SKM-1 (cell line): ENCODE measurements at regions not wholly inside any gene's neighbourhood (a gene's known extent, or its start where the extent isn't known, plus 50 kb on each side); places are given as distances from the start of the nearest gene placed in this dataset.
"Not testable (repeated sequence)": the region's sequence is repeated elsewhere in the genome, so short reads cannot be mapped to it uniquely, and the experiment has no call there.

Experiments
- DNase-seq: peaks from one replicate; lab custom pipeline; 2025; ENCODE audit not compliant: unreplicated experiment; lab: John Stamatoyannopoulos, UW

GRCh38 chr5:10018201-10019069 lies 231.3 kb downstream of the ATPSCKMT start:
- DNase-seq: no peak

GRCh38 chr5:10017786-10018185 lies 231.9 kb downstream of the ATPSCKMT start:
- DNase-seq: no peak

GRCh38 chr5:10016559-10016958 lies 233.1 kb downstream of the ATPSCKMT start:
- not testable (repeated sequence) for DNase-seq

- DNase-seq: not testable (repeated sequence)
Measured at GRCh38 chr5:10015681-10016080, 234.0 kb downstream of the ATPSCKMT start.

GRCh38 chr5:10009802-10010201 lies 239.9 kb downstream of the ATPSCKMT start:
- no peak for DNase-seq

- no peak for DNase-seq
Measured at GRCh38 chr5:9987101-9987500, 262.6 kb downstream of the ATPSCKMT start.

GRCh38 chr5:9977070-9977469 lies 272.6 kb downstream of the ATPSCKMT start:
- no peak for DNase-seq

- no peak for DNase-seq
Measured at GRCh38 chr5:9976621-9977020, 273.1 kb downstream of the ATPSCKMT start.

GRCh38 chr5:9972059-9972458 lies 277.6 kb downstream of the ATPSCKMT start:
- no peak for DNase-seq

- DNase-seq: no peak
Measured at GRCh38 chr5:9971301-9971700, 278.4 kb downstream of the ATPSCKMT start.

- DNase-seq: no peak
Measured at GRCh38 chr5:9958914-9959313, 290.8 kb downstream of the ATPSCKMT start.

GRCh38 chr5:9957214-9957613 lies 292.5 kb downstream of the ATPSCKMT start:
- no peak for DNase-seq

- DNase-seq: no peak
Measured at GRCh38 chr5:9956725-9957124, 293.0 kb downstream of the ATPSCKMT start.

GRCh38 chr5:9955586-9955985 lies 294.1 kb downstream of the ATPSCKMT start:
- DNase-seq: no peak

GRCh38 chr5:9954869-9955268 lies 294.8 kb downstream of the ATPSCKMT start:
- no peak for DNase-seq

GRCh38 chr5:9953691-9954090 lies 296.0 kb downstream of the ATPSCKMT start:
- no peak for DNase-seq

- DNase-seq: no peak
Measured at GRCh38 chr5:9951865-9952516, 297.7 kb downstream of the ATPSCKMT start.

- DNase-seq: no peak
Measured at GRCh38 chr5:9947944-9948343, 301.7 kb downstream of the ATPSCKMT start.

GRCh38 chr5:9947225-9947714 lies 302.4 kb downstream of the ATPSCKMT start:
- no peak for DNase-seq

GRCh38 chr5:9932770-9933169 lies 302.6 kb upstream of the TAS2R1 start:
- DNase-seq: no peak

GRCh38 chr5:9930156-9930555 lies 300.0 kb upstream of the TAS2R1 start:
- DNase-seq: no peak

GRCh38 chr5:9928326-9928725 lies 298.2 kb upstream of the TAS2R1 start:
- no peak for DNase-seq
